Spleen (tissue), 7 donors: ENCODE measurements at regions not wholly inside any gene's neighbourhood (a gene's known extent, or its start where the extent isn't known, plus 50 kb on each side); places are given as distances from the start of the nearest gene placed in this dataset.

ENCODE experiments used
- CTCF ChIP-seq, 11 experiments: fragments of 200-600 bp in 7 of 11; fragments of 450-650 bp in 4 of 11; sonication (generic) in 4 of 11; IDR thresholded peaks in 8 of 11; conservative IDR thresholded peaks in 3 of 11; 1 replicate in 7 of 11; 2 replicates in 4 of 11; pipeline versions ENCODE4 v1.4.0 to v1.8.0; 2016 to 2021; ENCODE audit warnings: antibody characterized with exemption in 11 of 11, inconsistent platforms in 4 of 11, mild to moderate bottlenecking in 1 of 11
- POLR2A ChIP-seq, 3 donors: fragments of 450-650 bp; IDR thresholded peaks; one replicate each; pipeline ENCODE4 v1.5.1; 2017; ENCODE audit warnings: antibody characterized with exemption in 3 of 3, mild to moderate bottlenecking in 1 of 3
- donor health status: DM: no; HTN: no; CAD: no; lungs with moderate emphysema.
- donor health status: DM: no; HTN: no; CAD: no.
- donor health status: DM: no; HTN: no; CAD: no.

GRCh38 chr5:73367650-73368049 is 80.9 kb downstream of the FOXD1 start:
- TF ChIP-seq POLR2A (IDR thresholded peaks at IDR 0.05) = no peak
- TF ChIP-seq CTCF (IDR thresholded peaks at IDR 0.05 in 8 of 11, conservative IDR thresholded peaks at IDR 0.05 in 3 of 11) = no peak
